HG02623 (cell line): ENCODE measurements at regions not wholly inside any gene's neighbourhood (a gene's known extent, or its start where the extent isn't known, plus 50 kb on each side); places are given as distances from the start of the nearest gene placed in this dataset.
A peak's percentile ranks its signal among the peaks of the same experiment; 100 is the strongest.
"Not testable (repeated sequence)": the region's sequence is repeated elsewhere in the genome, so short reads cannot be mapped to it uniquely, and the experiment has no call there.

ENCODE experiments used
- ATAC-seq: cut with Tn5 transposase; IDR thresholded peaks from one replicate; pipeline ENCODE4 v1.9.1; 2021; ENCODE audit warnings: moderate library complexity; ENCODE audit not compliant: unreplicated experiment

DNA sequence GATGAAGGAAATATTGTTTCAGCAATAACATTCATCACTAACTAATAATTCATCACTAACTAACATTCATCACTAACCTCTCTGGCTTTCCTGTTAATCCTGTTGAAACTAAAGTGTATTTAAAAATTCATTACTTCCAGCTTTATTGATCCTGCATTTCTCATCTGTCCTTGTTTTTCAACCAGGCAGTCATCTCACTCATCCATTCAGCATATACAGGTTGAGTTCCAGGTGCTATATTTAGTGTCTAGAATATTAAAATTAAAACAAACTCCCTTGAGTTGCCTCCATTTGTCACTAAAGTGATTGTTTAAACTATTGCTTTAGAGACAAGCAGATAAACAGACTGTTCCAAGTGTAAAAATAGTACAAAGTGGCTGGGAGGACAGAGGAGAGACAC lies 58.1 kb downstream of the ATXN7L3B start:
- ATAC-seq, result no peak

DNA sequence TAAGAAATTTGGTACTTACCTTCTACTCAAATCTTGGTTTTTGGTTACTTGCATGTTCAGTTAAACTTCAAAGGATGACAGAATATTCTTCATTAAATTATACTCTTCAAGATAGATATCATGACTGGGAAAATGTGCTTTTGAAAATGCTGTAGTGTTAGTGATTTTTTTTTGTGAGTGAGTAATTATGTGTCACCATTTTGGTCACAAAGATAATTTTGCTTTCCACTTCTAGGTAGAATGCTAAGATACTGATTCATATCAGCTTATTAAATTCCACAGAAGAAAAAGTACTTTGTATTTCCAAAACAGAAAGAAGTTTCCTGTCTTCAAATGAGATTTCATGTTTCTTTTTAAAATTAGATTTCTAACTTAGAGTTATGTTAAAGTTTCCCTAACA lies 61.2 kb downstream of the ATXN7L3B start:
- ATAC-seq, result no peak

DNA sequence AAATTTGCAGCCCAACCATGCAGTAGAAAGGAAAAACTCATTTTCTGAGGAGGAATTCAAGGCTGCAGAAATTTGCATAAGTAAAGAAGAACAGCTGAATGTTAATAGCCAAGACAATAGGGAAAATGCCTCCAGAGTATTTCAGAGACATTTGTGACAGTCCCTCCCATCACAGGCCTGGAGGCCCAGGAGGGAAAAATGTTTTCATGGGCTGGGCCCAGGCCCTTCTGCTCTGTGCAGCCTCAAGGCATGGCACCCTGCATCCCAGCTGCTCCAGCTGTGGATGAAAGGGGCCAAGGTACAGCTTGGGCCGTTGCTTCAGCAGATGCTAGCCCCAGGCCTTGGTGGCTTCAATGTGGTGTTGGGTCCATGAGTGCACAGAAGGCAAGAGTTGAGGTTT lies 62.3 kb downstream of the ATXN7L3B start:
- no peak for ATAC-seq

DNA sequence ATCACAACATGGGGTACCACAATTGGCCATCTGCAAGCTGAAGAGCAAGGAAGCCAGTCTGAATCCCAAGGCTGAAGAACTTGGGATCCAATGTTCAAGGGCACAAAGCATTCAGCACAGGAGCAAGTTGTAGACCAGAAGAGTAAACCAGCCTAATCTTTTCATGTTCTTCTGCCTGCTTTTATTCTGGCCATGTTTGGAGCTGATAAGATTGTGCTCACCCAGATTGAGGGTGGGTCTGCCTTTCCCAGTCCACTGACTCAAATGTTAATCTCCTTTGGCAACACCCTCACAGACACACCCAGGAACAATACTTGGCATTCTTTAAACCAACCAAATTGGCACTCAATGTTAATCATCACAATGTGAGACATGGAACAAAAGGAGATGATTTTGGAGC lies 63.2 kb downstream of the ATXN7L3B start:
- ATAC-seq, result not testable (repeated sequence)

DNA sequence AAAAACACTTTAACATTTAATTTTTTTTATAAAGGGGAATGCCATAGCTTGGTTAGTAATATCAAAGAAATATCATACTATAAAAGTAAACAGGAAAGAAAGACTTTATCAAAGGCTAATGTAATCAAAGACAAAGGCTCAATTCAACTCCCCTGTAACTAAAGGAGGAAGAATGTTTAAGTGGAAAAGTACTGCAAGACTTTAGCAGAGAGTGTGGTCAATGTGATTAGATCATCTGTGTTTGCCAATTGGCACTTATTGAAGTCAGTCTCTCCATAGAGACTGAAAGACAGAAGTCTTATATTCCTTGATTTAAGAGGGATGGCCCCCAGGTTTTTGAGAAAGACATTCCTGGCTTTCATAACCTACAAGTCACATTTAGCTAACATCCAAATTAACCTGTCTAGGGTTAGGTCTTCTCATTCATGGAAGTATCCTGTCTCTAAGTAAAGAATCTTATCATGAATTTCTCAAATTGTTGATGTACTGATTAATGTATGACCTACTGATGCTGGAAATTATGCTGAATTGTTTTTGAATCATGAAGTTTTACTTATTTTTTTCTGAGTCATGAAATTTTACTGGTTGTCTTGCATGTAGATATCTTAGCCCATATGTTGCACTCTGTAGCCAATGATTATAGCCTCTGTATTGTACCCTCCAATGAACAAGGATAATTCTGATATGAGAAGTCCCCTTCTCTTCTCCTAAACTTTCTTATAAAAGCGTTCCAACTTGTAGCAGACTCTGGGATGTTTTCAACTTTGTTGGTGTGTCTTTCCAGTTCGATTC lies 65.4 kb downstream of the ATXN7L3B start:
- ATAC-seq, result no peak

DNA sequence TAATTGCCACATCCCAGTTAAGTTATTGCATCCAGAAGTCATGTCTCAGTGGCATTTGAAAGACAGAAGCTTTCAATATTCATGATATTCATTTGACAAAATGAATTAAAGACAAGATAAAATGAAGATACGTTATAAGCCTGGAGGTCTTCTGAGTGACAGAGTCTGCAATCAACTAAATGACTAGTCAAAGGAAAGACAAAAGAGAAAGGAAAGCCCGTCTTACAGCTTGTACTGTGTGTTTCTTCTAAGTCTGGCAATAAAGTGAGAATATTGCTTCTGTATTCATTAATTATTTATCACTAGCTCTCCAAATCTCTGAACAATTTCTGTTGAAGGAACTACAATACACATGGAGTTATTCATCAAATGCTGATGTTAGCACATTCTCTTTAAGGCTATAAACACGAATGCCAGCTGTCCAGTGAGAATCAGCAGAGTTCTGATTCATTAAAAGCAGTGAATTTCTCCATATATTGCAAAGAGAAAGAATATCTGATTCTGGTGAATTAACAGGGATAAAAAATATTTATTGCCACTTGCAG lies 70.7 kb downstream of the ATXN7L3B start:
- no peak for ATAC-seq

DNA sequence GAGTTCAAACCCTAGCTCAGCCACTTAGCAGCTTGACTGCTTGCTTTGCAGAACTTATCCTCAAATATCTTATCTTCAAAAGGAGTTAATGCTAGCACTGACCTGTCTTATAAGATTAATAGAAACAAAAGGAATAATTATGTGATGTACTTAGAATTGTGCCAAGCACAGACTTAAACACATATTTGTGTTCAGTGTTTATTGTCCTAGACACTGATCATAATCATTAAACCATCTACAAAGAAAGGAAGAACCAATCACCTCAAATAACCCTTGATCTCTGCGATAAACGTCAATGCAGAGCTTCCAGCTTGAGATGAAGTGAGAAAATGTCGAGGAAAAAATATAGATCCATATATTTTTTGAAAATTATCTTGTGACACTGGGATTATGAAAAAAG lies 73.1 kb downstream of the ATXN7L3B start:
- ATAC-seq, result no peak

DNA sequence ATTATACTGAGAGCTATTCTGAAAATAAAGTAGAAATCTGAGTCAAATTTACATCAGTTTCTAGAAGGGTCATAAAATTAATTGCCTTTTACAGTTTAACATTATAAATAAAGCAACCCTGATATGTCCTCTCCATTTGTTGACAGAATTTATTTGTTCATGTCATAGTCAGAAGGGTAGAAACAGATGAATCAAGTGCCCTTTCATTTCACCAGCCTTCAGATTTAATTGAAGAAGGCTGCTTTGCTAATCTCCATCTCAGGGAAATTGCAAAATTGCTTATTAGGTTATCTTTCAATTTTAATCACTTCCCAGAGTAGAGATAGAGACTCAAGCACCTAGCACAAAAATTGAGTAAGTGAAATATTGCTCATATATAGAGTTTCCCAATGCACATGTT lies 76.8 kb downstream of the ATXN7L3B start:
- ATAC-seq, result no peak

DNA sequence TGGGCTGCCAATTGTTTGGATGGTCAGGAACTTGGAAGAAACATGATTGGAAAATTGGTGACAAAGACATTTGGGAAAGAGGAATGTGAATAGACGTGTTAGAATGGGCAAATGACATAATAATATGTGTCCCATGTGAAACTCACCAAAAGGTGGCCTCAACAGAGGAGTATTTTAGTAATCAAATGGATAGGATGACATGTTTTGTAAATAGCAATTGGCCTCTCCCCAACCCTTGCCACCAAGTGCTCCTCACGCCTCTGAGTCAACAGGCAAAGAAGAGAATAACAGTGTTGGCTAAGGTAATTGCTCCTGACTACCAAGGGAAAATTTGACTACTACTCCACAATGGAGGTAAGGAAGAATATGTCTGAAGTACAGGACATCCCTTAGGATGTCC lies 81.4 kb downstream of the ATXN7L3B start:
- ATAC-seq, result no peak

DNA sequence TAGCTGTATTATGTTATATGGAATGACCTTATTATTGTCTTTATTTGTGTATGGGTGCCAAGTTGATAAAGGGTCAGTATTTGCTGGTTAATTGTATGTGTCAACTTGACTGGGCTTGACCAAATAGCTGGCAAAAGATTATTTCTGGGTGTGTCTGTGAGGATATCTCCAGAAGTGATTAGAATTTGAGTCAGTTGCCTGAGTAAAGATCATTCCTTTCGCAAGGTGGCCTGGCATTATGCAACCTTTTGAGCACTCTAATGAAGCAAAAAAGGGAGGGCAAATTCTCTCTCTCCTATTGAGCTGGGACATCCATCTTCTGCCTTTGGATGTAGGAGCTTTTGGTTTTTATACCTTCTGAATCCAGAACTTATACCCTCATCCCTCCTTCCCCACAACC lies 82.2 kb downstream of the ATXN7L3B start:
- ATAC-seq, result no peak

DNA sequence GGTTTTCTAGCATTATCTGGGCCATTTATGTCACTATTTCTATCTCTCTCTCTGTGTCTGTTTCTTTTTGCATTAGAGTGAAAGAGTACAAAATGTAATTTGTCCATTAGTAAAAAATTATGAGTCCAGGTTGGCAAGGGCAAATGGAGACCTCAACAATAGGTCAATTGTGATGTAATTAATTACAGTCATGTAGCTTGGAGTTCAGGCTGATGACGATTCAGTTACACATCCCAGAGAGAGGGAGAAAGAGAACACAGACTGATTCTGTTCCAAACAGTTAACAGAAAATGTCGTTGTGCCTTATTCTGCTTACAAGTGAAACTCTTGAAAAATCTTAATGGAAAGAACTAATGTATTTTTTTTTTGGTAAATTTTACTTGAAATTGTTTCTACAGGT lies 83.3 kb downstream of the ATXN7L3B start:
- no peak for ATAC-seq

DNA sequence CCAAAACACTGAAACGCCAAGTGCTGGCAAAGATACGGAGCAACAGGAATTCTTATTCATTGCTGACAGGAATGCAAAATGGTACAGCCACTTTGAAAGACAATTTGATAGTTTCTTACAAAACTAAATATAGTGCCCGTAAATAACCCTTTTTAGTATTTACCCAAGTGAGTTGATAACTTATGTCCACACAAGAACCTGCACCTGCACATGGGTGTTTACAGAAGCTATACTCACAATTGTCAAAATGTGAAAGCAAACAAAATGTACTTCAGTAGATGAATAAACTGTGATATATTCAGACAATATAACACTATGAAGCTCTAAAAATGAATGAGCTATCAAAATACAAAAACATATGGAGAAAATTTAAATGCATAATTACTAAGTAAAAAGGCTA lies 86.6 kb downstream of the ATXN7L3B start:
- no peak for ATAC-seq

DNA sequence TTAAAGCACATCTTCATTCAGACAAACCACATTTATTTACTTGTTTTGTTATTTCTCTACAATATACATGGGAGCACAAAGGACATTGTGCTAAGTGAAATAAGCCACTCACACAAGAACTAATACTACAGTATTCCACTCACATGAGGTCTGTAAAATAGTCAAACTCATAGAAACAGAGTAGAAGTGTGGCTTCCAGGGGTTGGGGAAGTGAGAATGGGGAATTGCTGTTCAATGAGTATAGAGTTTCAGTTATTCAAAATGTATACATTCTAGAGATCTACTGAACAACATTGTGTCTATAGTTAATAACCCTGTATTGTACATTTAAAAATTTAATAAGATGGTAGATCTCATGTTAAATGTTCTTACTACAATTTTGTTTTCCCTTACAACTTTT lies 88.8 kb downstream of the ATXN7L3B start:
- ATAC-seq, result peak; percentile 83

DNA sequence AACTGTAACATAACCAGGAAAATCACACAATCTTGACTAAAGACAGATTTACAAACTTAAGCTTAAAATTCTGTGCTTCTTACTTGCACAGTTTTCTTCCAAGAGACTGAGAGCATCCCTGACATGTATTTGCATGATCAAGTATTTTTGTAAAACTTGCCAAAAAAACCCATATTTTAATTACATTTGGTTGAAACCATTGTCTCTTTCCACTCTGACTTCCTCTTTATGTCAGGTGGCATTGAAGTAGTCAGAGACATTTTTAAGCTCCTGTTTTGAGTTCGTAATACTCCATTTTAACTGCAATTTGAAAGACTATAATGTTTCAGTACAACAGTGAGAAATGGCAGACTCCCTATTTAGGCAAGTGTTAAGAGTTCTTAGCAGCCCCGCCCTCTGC lies 103.6 kb downstream of the ATXN7L3B start:
- ATAC-seq, result no peak

DNA sequence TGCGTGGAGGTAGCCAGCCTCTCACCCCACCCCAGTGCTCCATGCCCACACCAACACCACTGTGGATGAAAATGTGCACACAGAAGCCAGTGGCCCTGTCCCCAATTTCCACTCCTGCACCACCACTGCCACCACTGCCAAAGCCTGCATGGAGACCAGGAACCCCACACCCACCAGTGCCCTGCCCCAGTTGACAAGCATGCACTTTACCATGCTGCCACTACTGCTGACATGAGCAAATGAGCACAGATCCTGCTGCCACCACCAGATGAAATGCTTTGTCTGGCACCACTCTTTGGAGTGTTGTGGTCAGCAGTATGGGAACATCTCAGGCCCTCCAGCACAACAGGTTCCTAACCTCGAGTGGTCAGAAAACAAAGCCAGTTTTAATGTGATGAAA lies 104.1 kb downstream of the ATXN7L3B start:
- no peak for ATAC-seq

DNA sequence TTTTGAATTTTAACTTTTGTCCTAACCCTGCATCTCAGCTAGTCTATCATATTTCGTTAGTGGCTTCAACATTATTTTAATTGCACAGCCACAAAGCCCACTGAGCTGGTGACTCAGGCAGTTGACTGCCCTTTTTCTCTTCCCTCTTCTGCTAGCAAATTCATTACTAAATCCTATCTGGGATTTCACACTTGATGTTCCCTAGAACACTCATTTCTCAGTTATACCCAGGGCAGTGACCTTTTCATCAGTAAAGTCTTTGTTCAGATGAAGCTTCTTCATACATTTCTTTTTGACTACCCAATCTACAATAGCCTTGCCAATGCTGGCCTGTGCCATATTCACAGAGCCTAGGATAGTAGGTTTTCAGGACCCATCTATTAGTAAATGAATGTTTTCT lies 107.0 kb downstream of the ATXN7L3B start:
- ATAC-seq, result no peak

DNA sequence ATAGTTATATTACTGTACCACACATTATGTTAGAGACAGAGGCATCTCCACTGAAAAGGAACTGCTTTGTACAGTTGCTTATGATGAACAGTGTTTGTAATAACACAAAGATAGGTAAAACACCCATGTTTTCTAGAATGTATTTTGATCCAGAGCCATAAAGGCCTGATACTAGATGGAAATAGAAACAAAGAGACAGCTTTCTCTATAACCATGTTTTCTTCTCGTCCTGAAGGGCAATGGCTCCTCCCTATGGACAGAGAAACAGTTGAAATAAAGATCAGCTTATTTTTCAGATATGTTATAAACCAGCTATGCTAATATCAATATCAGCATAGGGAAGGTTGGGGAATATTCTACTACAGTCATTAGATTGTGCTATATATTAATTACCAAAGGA lies 109.2 kb downstream of the ATXN7L3B start:
- ATAC-seq, result no peak

DNA sequence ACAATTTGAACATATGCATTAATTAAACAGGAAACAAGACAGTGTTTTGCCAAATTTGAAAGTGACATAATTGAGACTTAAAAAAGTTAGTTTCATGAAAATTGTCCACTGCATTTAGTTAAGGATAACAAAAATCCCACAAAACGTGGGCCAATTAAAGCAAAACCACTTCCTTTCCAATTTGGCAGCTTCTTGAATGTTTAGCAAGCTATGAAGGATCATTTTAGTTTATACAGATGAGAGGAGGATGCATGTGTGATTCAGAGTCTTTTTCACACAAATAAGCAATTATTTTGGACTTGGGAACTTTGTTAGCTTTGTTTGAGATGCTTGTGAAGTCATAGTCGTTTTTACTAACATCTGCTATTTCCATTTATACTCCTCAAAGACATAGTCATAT lies 109.6 kb downstream of the ATXN7L3B start:
- no peak for ATAC-seq

DNA sequence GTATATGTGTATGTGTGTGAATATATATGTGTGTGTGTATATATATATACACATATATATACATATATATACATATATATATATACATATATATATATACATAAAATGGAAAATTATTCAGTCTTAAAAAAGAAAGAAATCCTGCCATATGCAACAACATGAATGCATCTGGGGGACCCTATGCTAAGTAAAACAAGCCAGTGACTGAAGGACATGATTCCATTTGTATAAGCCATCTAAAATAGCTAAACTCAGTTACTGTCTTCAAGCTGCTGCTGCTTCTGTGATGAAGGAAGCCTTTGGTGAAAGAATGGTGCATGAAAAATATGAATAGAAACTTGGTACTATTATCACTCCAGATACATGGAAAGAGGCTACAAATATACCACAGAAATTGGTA lies 118.6 kb downstream of the ATXN7L3B start:
- ATAC-seq, result no peak

DNA sequence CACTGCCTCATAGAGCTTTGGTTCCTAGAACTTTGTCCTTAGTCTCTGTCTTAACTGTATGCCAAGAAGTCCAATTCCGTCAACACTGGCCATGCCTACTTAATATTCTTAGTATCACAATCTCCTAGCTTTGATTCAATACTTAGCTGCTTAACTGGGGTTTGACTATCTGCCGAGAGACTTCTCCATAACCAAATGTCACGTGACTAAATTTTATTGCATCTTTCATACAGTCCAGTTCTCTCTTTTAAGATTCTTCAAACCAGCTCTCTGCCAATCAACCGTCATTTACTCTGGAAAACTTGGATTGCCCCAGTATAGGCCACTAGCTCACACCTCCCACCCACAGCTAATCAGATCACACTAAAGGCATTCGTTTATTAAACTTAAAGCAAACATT lies 122.8 kb downstream of the ATXN7L3B start:
- ATAC-seq, result no peak

DNA sequence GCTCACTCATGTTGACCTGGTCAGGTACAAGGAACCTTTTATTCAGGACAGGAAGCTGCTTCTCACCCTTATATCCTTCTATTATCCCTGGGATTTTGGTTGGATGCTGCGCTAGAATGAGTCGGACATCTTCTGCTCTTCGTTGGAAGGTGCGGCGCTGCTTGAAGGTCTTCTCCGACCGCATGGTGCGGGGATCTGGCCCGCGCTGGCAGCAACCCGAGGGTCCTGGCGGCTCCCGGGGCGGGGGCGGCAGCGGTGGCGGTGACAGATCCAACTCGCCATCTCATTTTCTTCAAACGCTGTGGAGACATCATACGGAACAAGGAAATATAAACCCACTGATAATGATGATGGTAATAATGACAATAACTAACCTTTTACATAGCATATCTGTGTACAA lies 126.3 kb downstream of the ATXN7L3B start:
- no peak for ATAC-seq

DNA sequence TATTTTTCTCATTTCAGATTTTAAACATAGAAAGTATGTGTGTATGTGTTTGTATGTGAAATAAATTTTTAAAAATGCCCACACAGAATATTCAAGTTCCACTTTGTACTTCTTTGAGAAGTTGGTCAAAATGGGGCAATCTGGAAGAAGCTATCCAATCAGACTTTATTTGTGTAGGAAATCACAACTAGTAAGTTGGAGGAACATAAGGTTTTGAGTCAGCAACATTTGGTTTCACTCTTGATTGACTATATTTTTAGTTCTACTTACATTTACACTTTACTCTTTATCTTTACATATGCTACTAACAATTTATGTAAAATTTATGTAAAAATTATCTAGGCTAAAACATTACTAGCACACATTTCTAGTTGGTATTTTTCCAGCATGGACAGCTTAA lies 128.1 kb downstream of the ATXN7L3B start:
- no peak for ATAC-seq

DNA sequence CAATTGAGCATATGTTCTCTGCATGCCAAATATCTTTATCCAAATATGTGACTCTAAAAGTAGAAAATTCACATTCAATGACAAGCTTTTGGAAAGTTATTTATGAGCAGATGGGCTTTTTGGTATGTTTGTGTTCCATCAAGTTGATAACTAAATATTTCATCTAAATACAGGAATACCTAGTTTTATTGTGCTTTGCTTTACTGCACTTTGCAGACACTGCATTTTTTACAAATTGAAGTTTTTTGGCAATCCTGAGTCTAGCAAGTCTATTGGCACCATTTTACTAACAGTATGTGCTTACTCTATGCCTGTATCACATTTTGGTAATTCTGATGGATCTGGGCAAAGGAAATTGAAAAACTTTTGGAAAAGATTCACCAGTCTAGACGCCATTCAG lies 133.8 kb downstream of the ATXN7L3B start:
- no peak for ATAC-seq
